ENCODE measurements at regions not wholly inside any gene's neighbourhood (a gene's known extent, or its start where the extent isn't known, plus 50 kb on each side); places are given as distances from the start of the nearest gene placed in this dataset.

GRCh38 chr20:50409495-50409894 lies 100.7 kb upstream of the PTPN1 start:
- no peak overlapping the region for H3K4me3 ChIP-seq (ENCODE audit: low read length in 3 of 3)
- no peak for TF ChIP-seq CTCF (IDR thresholded peaks at IDR 0.05; ENCODE audit: borderline replicate concordance, extremely low read depth, insufficient read depth)
- DNase-seq, result no peak
- no peaks in the 10 kb centered on the region for H3K4me1 ChIP-seq (ENCODE audit: control insufficient read depth in 2 of 3, insufficient read depth in 2 of 3, low read depth in 1 of 3, low read length in 3 of 3)
- H3K27me3 ChIP-seq (ENCODE audit: control insufficient read depth, insufficient read depth, low read length), result no peaks in the 10 kb centered on the region
- no peaks in the 10 kb centered on the region for H3K36me3 ChIP-seq (ENCODE audit: control insufficient read depth in 2 of 3, insufficient read depth in 3 of 3, low read length in 3 of 3)
- no peak for FAIRE-seq
- no peak overlapping the region for H3K9ac ChIP-seq (ENCODE audit: low read length in 3 of 3)
- H3K27ac ChIP-seq (ENCODE audit: low read depth in 2 of 2, low read length in 2 of 2), result no peak overlapping the region
- intact Hi-C loops (cut with DNase I), result no loop called here
- peaks cover 0 to 5% (median 0%) of the 10 kb centered on the region in 3 donors for H3K9me3 ChIP-seq (ENCODE audit: control insufficient read depth in 2 of 3, insufficient read depth in 1 of 3, low read length in 3 of 3)

GRCh38 chr20:50410343-50410742 lies 99.8 kb upstream of the PTPN1 start:
- H3K4me1 ChIP-seq (ENCODE audit: control insufficient read depth in 2 of 3, insufficient read depth in 2 of 3, low read depth in 1 of 3, low read length in 3 of 3), result peaks cover 0 to 8% (median 4%) of the 10 kb centered on the region in 3 donors
- no peak overlapping the region for H3K4me3 ChIP-seq (ENCODE audit: low read length in 3 of 3)
- DNase-seq (peak in 1 of 5 donors; percentile 32), FAIRE-seq (no peak)
- H3K27me3 ChIP-seq (ENCODE audit: control insufficient read depth, insufficient read depth, low read length), result no peaks in the 10 kb centered on the region
- peaks cover 0 to 5% (median 0%) of the 10 kb centered on the region in 3 donors for H3K9me3 ChIP-seq (ENCODE audit: control insufficient read depth in 2 of 3, insufficient read depth in 1 of 3, low read length in 3 of 3)
- no peak overlapping the region for H3K27ac ChIP-seq (ENCODE audit: low read depth in 2 of 2, low read length in 2 of 2)
- no peak for TF ChIP-seq CTCF (IDR thresholded peaks at IDR 0.05; ENCODE audit: borderline replicate concordance, extremely low read depth, insufficient read depth)
- intact Hi-C loops (cut with DNase I), result no loop called here
- H3K9ac ChIP-seq (ENCODE audit: low read length in 3 of 3), result no peak overlapping the region
- H3K36me3 ChIP-seq (ENCODE audit: control insufficient read depth in 2 of 3, insufficient read depth in 3 of 3, low read length in 3 of 3), result no peaks in the 10 kb centered on the region

- peak in 1 of 5 donors; percentile 39 for DNase-seq
- H3K36me3 ChIP-seq (ENCODE audit: control insufficient read depth in 2 of 3, insufficient read depth in 3 of 3, low read length in 3 of 3), result no peaks in the 10 kb centered on the region
- intact Hi-C loops (cut with DNase I), result no loop called here
- peaks cover 0 to 5% (median 0%) of the 10 kb centered on the region in 3 donors for H3K9me3 ChIP-seq (ENCODE audit: control insufficient read depth in 2 of 3, insufficient read depth in 1 of 3, low read length in 3 of 3)
- peaks cover 2 to 17% (median 14%) of the 10 kb centered on the region in 3 donors for H3K4me1 ChIP-seq (ENCODE audit: control insufficient read depth in 2 of 3, insufficient read depth in 2 of 3, low read depth in 1 of 3, low read length in 3 of 3)
- no peak overlapping the region for H3K27ac ChIP-seq (ENCODE audit: low read depth in 2 of 2, low read length in 2 of 2)
- TF ChIP-seq CTCF (IDR thresholded peaks at IDR 0.05; ENCODE audit: borderline replicate concordance, extremely low read depth, insufficient read depth), result no peak
- H3K4me3 ChIP-seq (ENCODE audit: low read length in 3 of 3), result no peak overlapping the region
- no peaks in the 10 kb centered on the region for H3K27me3 ChIP-seq (ENCODE audit: control insufficient read depth, insufficient read depth, low read length)
- no peak overlapping the region for H3K9ac ChIP-seq (ENCODE audit: low read length in 3 of 3)
- no peak for FAIRE-seq
Observed at GRCh38 chr20:50412069-50412468, 98.1 kb upstream of the PTPN1 start.

- TF ChIP-seq CTCF (IDR thresholded peaks at IDR 0.05; ENCODE audit: borderline replicate concordance, extremely low read depth, insufficient read depth), result no peak
- Histone ChIP-seq H3K4me1 (ENCODE audit: control insufficient read depth in 2 of 3, insufficient read depth in 2 of 3, low read depth in 1 of 3, low read length in 3 of 3) (peaks cover 2 to 17% (median 14%) of the 10 kb centered on the region in 3 donors), H3K9ac (ENCODE audit: low read length in 3 of 3) (no peak overlapping the region), H3K36me3 (ENCODE audit: control insufficient read depth in 2 of 3, insufficient read depth in 3 of 3, low read length in 3 of 3) (no peaks in the 10 kb centered on the region), H3K9me3 (ENCODE audit: control insufficient read depth in 2 of 3, insufficient read depth in 1 of 3, low read length in 3 of 3) (peaks cover 0 to 5% (median 0%) of the 10 kb centered on the region in 3 donors), H3K4me3 (ENCODE audit: low read length in 3 of 3) (no peak overlapping the region), H3K27ac (ENCODE audit: low read depth in 2 of 2, low read length in 2 of 2) (no peak overlapping the region), H3K27me3 (ENCODE audit: control insufficient read depth, insufficient read depth, low read length) (no peaks in the 10 kb centered on the region)
- FAIRE-seq (no peak), DNase-seq (no peak)
- intact Hi-C loops (cut with DNase I), result no loop called here
Observed at GRCh38 chr20:50412499-50412898, 97.7 kb upstream of the PTPN1 start.

Measured in kidney (tissue), 13 donors.